SH-SY5Y (cell line): ENCODE measurements at regions not wholly inside any gene's neighbourhood (a gene's known extent, or its start where the extent isn't known, plus 50 kb on each side); places are given as distances from the start of the nearest gene placed in this dataset.

Source experiments
- GATA2 ChIP-seq: IDR thresholded peaks from 2 replicates; pipeline ENCODE4 v1.6.1; 2011; ENCODE audit warnings: mild to moderate bottlenecking, low read depth, low read length
- GATA3 ChIP-seq: IDR thresholded peaks from 2 replicates; pipeline ENCODE4 v1.6.1; 2011; ENCODE audit warnings: low read depth, mild to moderate bottlenecking, low read length, moderate library complexity

GRCh38 chr10:59088912-59089573 lies 87.4 kb upstream of the PHYHIPL start:
- TF ChIP-seq GATA2 = no peak
- TF ChIP-seq GATA3 = no peak
